NCI-H446 (cell line): ENCODE measurements at regions not wholly inside any gene's neighbourhood (a gene's known extent, or its start where the extent isn't known, plus 50 kb on each side); places are given as distances from the start of the nearest gene placed in this dataset.

Experiments used
- DNase-seq, 2 experiments: peaks; one replicate each; lab custom pipeline; 2025; lab: John Stamatoyannopoulos, UW

DNA sequence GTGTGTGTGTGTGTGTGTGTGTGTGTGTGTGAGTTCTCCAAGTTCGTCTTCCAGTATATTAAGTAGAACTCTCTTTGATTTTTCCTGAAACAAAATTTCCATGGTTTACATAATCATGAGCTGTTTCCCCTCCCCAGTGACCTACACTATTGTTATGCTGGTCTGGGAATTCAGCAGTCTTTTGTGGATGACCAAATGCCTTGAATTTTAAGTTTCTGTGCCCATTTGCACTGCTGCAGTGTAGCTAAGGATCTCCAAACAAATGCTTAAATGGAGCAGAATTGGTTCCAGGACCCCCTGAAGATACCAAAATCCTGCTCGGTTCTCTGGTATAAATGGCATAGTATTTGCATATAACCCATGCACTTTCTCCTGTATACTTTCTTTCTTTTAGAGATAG is 77.2 kb upstream of the SLC34A2 start:
- DNase-seq, result no peak

DNA sequence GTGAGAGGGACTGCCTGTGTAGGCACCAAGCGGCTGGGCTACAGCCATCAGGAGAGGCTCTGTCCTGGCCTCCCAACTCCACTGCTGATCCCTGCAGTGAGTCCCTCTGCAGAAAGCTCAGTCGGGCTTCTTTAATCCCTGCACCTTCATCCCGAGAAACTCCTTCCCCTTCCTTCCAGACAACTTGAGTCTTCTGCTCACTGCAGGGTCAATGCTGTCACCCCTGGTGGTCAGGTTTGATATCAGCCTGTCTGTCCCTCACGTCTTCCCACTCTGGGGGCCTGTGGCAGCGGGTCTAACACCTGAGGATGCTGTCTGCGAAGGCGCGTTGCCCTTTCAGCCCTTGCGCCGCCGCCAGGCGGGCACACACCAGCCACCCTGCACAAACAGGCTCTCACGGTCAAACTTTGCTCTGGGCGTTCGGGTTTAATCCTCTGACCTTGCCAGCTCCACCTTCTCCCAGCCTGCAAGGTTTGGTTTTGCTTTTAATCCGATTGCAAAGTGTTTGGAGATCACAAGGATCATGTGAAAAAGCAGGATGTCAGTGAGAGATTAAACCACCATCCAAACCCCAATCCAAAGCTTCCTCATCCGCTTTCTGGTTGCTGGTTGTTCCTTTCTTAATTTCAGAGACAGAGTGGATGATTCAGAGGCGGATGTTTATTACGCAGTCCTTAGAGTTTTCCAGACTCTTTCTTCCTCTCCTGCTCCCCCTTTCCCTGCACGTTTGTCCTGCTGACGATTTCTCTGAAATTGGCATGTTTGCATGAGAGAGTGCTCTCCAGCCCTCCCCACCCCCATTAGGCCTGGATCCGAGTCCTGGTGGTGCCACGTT is 74.8 kb upstream of the SLC34A2 start:
- DNase-seq, result no peak

DNA sequence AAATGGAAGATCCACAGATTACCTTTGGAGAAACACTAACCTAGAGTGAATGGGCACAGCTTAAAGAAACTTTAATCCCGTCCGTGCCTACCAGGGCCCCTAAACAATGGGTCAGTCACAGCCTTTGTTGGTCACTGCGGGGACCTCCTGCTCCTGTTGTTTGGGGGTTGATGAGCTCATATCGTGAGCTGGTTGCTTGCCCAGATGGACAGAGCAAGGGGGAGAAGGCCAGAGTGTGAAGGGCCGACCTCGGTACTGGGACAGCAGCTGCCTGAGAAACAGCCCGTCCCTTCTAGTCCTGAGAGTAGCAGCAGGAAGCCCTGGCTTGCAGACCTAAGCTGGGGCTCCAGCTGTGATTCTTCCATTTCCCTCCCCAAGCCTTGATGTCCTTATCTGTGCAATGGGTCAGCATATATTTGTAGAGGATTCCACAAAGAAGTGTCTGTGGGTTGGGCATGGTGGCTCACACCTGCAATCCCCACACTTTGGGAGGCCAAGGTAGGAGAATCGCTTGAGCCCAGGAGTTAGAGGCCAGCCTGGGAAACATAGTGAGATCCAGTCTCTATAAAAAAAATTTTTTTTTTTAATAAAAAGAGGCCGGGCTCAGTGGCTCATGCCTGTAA is 69.6 kb upstream of the SLC34A2 start:
- no peak for DNase-seq

DNA sequence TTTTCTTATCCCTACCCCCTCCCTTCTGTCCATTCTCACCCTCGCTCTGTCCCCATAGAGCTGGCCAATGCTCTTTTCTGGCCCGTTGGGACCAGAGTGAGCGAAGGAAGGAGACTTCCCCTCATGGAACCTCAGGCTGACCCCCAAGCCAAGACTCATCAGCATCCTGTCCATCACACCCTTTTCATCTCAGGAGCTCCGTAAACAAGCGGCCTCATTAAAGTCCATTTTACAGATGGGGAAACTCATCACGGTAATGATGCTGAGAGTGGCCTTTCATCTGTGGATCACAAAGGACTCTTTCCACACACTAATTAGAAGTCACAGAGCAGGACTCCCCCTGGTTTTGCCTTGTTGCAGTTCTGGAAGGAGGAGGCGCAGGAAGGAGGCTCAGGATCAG is 67.4 kb upstream of the SLC34A2 start:
- DNase-seq, result no peak

DNA sequence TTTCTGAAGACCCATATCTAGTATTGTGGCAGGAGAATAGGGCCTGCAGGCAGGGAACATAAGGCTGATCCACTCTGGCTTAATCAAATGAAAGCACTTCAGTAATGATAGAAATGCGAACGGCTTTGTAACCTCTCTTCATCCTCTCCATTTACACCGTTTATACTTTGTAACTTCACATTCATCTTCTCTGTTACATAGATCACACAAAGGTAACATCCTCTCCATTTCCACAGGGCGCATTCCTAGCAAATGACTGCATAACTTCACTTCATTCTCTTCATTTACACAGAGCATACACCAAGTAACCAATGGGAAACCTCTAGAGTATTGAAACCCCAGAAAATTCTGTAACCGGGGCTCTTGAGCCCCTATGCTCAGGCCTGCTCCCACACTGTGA is 65.5 kb upstream of the SLC34A2 start:
- DNase-seq, result no peak

DNA sequence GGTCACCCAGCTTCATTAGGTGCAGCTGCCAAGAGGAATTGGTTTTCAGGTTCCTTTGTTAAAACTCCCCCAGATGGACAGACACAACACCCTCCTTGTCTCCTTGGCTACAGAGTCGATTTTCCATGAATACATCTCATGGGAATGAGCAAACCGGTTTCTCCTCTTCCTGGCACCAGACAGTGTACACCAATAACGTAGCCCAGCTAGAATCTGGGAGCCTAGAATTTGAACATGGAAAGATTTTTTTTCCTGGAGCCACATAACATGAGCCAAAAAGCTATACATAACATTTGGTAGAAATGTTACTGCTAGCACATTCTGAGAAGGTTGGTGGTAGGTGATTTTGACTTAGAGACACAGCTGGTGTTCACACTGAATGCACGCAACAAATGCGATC is 62.9 kb upstream of the SLC34A2 start:
- DNase-seq, result peak in 1 of 2 experiments; percentile 24
